ENCODE measurements at regions not wholly inside any gene's neighbourhood (a gene's known extent, or its start where the extent isn't known, plus 50 kb on each side); places are given as distances from the start of the nearest gene placed in this dataset.
"Not testable (repeated sequence)": the region's sequence is repeated elsewhere in the genome, so short reads cannot be mapped to it uniquely, and the experiment has no call there.

DNA sequence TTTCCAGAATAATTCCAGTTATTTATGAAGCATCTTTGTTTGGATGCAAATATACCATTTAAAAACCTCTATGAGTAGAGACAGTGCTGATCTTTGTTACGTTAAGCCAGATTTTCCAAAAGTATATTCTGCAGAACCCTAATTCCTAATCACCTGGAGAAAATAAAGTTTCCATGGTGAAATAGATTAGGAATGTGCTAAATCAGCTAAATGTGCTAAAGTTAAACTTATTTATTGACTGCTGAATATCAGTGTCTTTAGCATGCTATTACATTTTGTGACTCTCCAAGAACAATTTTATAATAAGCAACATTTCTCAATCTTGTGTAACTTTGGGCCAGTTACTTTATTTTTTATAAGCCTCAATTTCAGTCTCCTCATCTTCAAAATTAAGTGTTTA, 196.3 kb upstream of the NFIA start:
- no peak for DNase-seq

- no peak for DNase-seq
These were observed 202.2 kb upstream of the NFIA start for GRCh38 chr1:60880202-60880601.

- DNase-seq, result no peak
These were observed 204.0 kb upstream of the NFIA start for GRCh38 chr1:60878323-60878722.

DNA sequence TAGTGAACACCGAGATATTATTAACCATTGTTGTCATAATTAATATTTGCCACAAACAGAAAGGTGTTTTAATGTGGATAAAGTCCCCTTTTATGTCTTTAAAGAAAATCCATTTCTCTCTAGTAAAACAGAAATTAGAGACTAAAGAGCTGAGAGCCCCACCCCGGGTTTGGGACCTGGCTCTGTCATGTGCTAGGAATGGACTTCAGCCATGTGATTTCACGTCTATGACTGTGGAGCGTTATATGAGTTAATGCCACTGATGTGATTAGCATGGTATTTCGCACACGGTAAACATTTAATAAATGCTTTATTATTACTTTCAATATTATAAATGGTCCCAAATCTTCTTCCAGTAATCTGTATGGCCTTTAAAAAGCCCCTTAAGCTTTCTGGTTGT, 205.0 kb upstream of the NFIA start:
- DNase-seq, result no peak

GRCh38 chr1:60876952-60877351, 205.4 kb upstream of the NFIA start:
- DNase-seq, result no peak

DNA sequence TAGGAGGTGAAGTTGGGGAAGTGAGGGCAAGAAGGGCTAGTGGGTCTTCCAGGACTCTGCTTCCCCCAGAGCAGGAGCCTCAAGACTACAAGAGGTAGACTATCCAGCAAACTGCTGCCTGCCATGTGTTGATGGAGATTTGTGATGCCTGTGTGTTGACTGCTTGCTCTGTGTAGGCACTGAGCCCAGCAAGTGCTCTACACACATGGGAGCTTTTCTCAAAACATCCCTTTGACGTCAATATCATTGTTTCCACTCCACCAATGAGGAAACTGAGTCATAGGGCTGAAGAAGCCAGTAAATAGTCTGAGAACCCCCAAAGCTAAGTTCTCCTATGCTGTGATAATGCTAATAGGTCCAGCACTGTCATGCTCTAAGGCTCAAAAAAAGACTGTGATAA, 207.2 kb upstream of the NFIA start:
- no peak for DNase-seq

- no peak for DNase-seq
These were observed 207.6 kb upstream of the NFIA start for GRCh38 chr1:60874718-60875117.

DNA sequence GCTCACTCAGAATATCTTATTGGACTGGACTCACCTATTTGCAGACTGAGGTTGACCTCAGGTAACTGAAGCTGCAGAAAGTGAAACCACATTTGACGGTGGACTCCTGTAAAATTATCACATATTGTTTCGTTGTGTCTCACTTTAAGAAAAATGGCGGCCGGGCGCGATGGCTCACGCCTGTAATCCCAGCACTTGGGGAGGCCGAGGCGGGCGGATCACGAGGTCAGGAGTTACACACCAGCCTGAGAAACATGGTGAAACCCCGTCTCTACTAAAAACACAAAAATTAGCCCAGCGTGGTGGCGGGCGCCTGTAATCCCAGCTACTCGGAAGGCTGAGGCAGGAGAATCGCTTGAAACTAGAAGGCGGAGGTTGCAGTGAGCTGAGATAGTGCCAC, 209.0 kb upstream of the NFIA start:
- DNase-seq, result not testable (repeated sequence)

GRCh38 chr1:60872426-60873054, 209.8 kb upstream of the NFIA start:
- no peak for DNase-seq

GRCh38 chr1:60870269-60870865, 212.0 kb upstream of the NFIA start:
- no peak for DNase-seq

GRCh38 chr1:60868901-60869663, 213.3 kb upstream of the NFIA start:
- DNase-seq, result no peak

- no peak for DNase-seq
These were observed 214.6 kb upstream of the NFIA start for GRCh38 chr1:60867782-60868181.

GRCh38 chr1:60866917-60867531, 215.3 kb upstream of the NFIA start:
- DNase-seq, result no peak

DNA sequence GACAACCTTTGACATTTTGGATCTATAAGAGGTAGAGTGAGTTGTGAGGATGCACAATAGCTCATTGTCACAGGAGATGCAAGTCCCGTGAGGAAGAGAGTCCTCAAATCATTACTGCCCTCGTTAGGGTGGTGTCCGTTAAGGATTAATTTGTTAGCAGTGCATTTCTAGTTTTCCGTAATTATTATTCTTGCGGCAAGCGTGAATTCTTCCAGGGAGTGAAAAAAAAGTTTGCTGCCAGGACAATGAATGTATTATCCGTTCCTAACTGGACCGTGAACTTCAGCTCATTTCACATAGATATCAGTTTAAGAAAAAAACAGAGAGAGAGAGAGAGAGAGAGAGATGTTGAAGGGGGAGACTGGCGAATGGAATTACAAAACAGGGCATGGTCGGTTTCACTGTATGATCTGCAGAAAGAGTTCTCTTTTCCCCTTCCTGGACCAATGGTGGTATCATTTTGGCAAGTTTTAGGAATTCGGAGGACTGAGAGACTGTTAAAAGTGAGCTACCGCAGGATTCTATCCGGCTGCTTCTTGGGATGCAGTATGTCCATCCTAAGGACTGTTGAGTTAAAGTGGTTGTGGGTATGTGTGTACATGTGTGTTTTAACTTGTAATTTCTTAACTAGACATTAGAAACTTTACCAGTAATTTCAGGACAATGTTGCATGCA, 216.0 kb upstream of the NFIA start:
- DNase-seq, result no peak

- DNase-seq, result no peak
These were observed 217.2 kb upstream of the NFIA start for GRCh38 chr1:60865166-60865565.

DNA sequence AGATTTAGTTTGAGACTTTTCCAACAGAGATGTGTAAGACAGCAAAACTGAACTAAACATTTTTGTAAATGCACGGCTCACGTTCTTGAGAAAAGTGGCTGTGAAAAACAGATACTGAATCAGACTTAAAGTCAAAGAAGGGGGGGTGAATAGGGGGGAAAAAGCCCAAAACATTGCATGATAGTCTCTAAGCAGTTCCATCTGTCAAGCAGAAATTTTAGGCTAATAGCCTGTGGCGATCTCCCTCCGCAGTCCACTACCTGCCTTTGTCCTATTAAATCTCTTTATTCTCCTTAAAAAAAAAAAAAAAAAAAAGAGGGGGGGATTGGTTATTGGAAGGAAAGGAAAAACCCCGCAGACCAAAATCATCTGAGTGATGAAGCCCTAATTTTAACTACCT, 217.6 kb upstream of the NFIA start:
- DNase-seq, result no peak

GRCh38 chr1:60863131-60863530, 219.2 kb upstream of the NFIA start:
- DNase-seq, result no peak

GRCh38 chr1:60861961-60862567, 220.3 kb upstream of the NFIA start:
- DNase-seq, result no peak

- DNase-seq, result no peak
These were observed 223.2 kb upstream of the NFIA start for GRCh38 chr1:60859111-60859510.

DNA sequence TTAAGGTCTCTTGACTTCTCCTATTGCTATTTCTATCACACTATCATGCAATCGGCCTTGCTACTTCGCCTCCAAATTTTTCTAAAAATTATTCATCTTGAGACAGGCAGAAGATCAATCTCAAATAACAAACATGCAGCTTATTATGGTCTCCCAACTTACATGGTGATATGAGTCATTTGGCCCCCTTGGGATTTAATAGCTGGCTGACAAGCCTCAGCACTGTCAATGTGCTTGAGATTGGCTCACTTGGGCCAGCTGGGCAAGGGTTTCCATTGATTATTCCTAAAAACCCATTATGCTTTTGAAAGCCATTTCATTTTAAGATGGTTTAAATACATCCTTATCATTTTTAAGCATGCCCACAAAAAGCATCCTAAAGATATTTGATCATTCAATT, 224.5 kb upstream of the NFIA start:
- no peak for DNase-seq

GRCh38 chr1:60850084-60850483, 232.3 kb upstream of the NFIA start:
- no peak for DNase-seq

DNA sequence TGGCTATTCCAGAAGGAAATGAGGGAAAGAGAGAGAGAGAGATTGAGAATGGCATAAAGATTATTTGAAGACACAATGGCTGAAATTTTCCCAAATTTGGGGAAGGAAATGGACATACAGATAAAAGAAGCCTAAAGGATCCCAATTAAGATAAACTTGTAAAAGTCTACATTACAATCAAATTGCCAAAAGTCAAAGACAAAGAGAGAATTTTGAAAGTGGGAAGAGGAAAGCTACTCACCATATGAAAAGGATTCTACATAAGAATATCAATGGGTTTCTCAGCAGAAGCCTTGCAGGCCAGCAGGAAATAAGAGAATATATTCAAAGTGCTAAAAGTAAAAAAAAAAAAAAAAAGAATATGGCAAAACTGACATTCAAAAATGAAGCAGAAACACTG, 233.0 kb upstream of the NFIA start:
- no peak for DNase-seq

Data from CD4-positive, alpha-beta T cell treated with Interleukin-17A for 4 hours (primary cell).